ENCODE measurements at regions not wholly inside any gene's neighbourhood (a gene's known extent, or its start where the extent isn't known, plus 50 kb on each side); places are given as distances from the start of the nearest gene placed in this dataset.

GRCh38 chr6:165825256-165825815 lies 162.3 kb upstream of the PDE10A start:
- H4K20me1 ChIP-seq (ENCODE audit: insufficient read depth) = no peaks in the 10 kb centered on the region
- no peak overlapping the region for H3K4me2 ChIP-seq (ENCODE audit: unreplicated experiment)
- H3K27ac ChIP-seq = no peak overlapping the region
- 19 to 21% methylated on average over 8 to 9 of the region's 9 CpGs for WGBS, 2 experiments (ENCODE audit: low coverage in 1 of 2, low lambda C conversion rate in 2 of 2, missing lambda C conversion rate in 2 of 2)
- in situ Hi-C loops (cut with MboI) = no loop called here
- H3F3A ChIP-seq (ENCODE audit: insufficient read depth) = no peaks in the 10 kb centered on the region
- H3K9me3 ChIP-seq (ENCODE audit: low read depth) = no peaks in the 10 kb centered on the region
- H3K9me2 ChIP-seq (ENCODE audit: insufficient read depth) = no peaks in the 10 kb centered on the region
- H3K36me3 ChIP-seq (ENCODE audit: low read depth) = no peaks in the 10 kb centered on the region
- no peaks in the 10 kb centered on the region for H3K79me2 ChIP-seq (ENCODE audit: insufficient read depth)
- H3K9ac ChIP-seq = no peak overlapping the region
- H3K27me3 ChIP-seq (replicated peaks; ENCODE audit: insufficient read depth) = no peaks in the 10 kb centered on the region; the same call in 1 of the 2 replicates
- no peak overlapping the region for H2AFZ ChIP-seq
- no peak overlapping the region for H3K4me3 ChIP-seq
- no peaks in the 10 kb centered on the region for H3K4me1 ChIP-seq (ENCODE audit: insufficient read depth)
- TF ChIP-seq EZH2phosphoT487 (IDR thresholded peaks at IDR 0.05; ENCODE audit: insufficient read depth, low read depth) = no peak
- TF ChIP-seq EZH2 (IDR thresholded peaks at IDR 0.05; ENCODE audit: insufficient read depth, poor library complexity, severe bottlenecking) = no peak
- DNase-seq = no peak

GRCh38 chr6:165823609-165824326 lies 160.7 kb upstream of the PDE10A start:
- Histone ChIP-seq H3K4me3 (no peak overlapping the region), H3K9me2 (ENCODE audit: insufficient read depth) (no peaks in the 10 kb centered on the region), H3K79me2 (ENCODE audit: insufficient read depth) (no peaks in the 10 kb centered on the region), H3K9me3 (ENCODE audit: low read depth) (no peaks in the 10 kb centered on the region), H3F3A (ENCODE audit: insufficient read depth) (no peaks in the 10 kb centered on the region), H4K20me1 (ENCODE audit: insufficient read depth) (no peaks in the 10 kb centered on the region), H3K27me3 (replicated peaks; ENCODE audit: insufficient read depth) (no peaks in the 10 kb centered on the region; the same call in 1 of the 2 replicates), H3K4me1 (ENCODE audit: insufficient read depth) (no peaks in the 10 kb centered on the region), H3K27ac (no peak overlapping the region), H2AFZ (no peak overlapping the region), H3K36me3 (ENCODE audit: low read depth) (no peaks in the 10 kb centered on the region), H3K9ac (no peak overlapping the region), H3K4me2 (ENCODE audit: unreplicated experiment) (no peak overlapping the region)
- no peak for DNase-seq
- WGBS, 2 experiments (ENCODE audit: low coverage in 1 of 2, low lambda C conversion rate in 2 of 2, missing lambda C conversion rate in 2 of 2) = 59 to 64% methylated on average over 10 of the region's 10 CpGs
- TF ChIP-seq EZH2 (IDR thresholded peaks at IDR 0.05; ENCODE audit: insufficient read depth, poor library complexity, severe bottlenecking) = no peak
- TF ChIP-seq EZH2phosphoT487 (IDR thresholded peaks at IDR 0.05; ENCODE audit: insufficient read depth, low read depth) = no peak
- in situ Hi-C loops (cut with MboI) = no loop called here

DNA sequence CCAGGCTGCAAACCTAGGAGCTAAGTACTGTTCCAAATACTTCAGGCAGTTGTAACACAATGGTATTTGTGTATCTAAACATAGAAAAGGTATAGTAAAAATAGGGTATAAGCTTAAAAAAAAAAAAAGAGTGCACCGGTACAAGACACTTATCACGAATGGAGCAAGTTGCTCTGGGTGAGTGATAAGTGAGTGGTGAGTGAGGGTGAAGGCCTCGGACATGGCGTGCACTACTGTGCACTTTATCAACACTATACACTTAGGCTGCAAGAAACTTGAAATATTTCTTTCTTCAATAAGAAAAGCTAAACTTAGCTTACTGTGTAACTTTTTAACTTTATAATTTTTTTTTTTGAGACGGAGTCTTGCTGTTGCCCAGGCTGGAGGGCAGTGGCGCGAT lies 159.5 kb upstream of the PDE10A start:
- no peak for DNase-seq
- Histone ChIP-seq H3K27ac (no peak overlapping the region), H3K9ac (no peak overlapping the region), H3K9me3 (ENCODE audit: low read depth) (no peaks in the 10 kb centered on the region), H2AFZ (no peak overlapping the region), H3K27me3 (replicated peaks; ENCODE audit: insufficient read depth) (no peaks in the 10 kb centered on the region; the same call in 1 of the 2 replicates), H3F3A (ENCODE audit: insufficient read depth) (no peaks in the 10 kb centered on the region), H3K9me2 (ENCODE audit: insufficient read depth) (no peaks in the 10 kb centered on the region), H3K4me3 (no peak overlapping the region), H4K20me1 (ENCODE audit: insufficient read depth) (no peaks in the 10 kb centered on the region), H3K36me3 (ENCODE audit: low read depth) (no peaks in the 10 kb centered on the region), H3K4me1 (ENCODE audit: insufficient read depth) (no peaks in the 10 kb centered on the region), H3K4me2 (ENCODE audit: unreplicated experiment) (no peak overlapping the region), H3K79me2 (ENCODE audit: insufficient read depth) (no peaks in the 10 kb centered on the region)
- in situ Hi-C loops (cut with MboI) = no loop called here
- WGBS, 2 experiments (ENCODE audit: low coverage in 1 of 2, low lambda C conversion rate in 2 of 2, missing lambda C conversion rate in 2 of 2) = 81 to 82% methylated on average over 7 of the region's 7 CpGs
- TF ChIP-seq EZH2phosphoT487 (IDR thresholded peaks at IDR 0.05; ENCODE audit: insufficient read depth, low read depth) (no peak), EZH2 (IDR thresholded peaks at IDR 0.05; ENCODE audit: insufficient read depth, poor library complexity, severe bottlenecking) (no peak)

DNA sequence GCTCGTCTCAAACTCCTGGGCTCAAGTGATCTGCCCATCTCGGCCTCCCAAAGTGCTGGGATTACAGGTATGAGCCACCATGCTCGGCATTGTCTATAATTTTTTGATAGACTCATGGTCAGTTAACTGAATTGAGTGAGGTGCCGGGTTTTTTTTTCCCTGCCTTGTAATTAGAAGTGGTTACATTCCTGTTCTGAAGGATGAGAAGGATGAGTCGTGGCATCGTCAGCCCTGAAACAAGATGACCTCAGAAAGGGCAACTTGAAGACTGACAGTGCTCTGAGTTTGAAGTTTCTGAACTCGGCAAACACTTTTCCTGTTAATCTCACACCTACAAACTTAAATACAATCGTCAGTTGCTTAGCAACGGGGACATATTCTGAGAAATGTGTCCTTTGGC lies 158.7 kb upstream of the PDE10A start:
- 48 to 52% methylated on average over 9 of the region's 9 CpGs for WGBS, 2 experiments (ENCODE audit: low coverage in 1 of 2, low lambda C conversion rate in 2 of 2, missing lambda C conversion rate in 2 of 2)
- in situ Hi-C loops (cut with MboI) = no loop called here

More for the DNA sequence above, 158.7 kb upstream of the PDE10A start:
- H3K9me2 ChIP-seq (ENCODE audit: insufficient read depth) = no peaks in the 10 kb centered on the region
- H3K36me3 ChIP-seq (ENCODE audit: low read depth) = no peaks in the 10 kb centered on the region
- H3F3A ChIP-seq (ENCODE audit: insufficient read depth) = no peaks in the 10 kb centered on the region
- no peak overlapping the region for H2AFZ ChIP-seq
- H3K27me3 ChIP-seq (replicated peaks; ENCODE audit: insufficient read depth) = no peaks in the 10 kb centered on the region; the same call in 1 of the 2 replicates
- no peak overlapping the region for H3K9ac ChIP-seq
- no peak overlapping the region for H3K4me2 ChIP-seq (ENCODE audit: unreplicated experiment)
- no peak overlapping the region for H3K4me3 ChIP-seq
- no peak overlapping the region for H3K27ac ChIP-seq
- H4K20me1 ChIP-seq (ENCODE audit: insufficient read depth) = no peaks in the 10 kb centered on the region
- no peak for DNase-seq
- H3K4me1 ChIP-seq (ENCODE audit: insufficient read depth) = no peaks in the 10 kb centered on the region
- TF ChIP-seq EZH2phosphoT487 (IDR thresholded peaks at IDR 0.05; ENCODE audit: insufficient read depth, low read depth) (no peak), EZH2 (IDR thresholded peaks at IDR 0.05; ENCODE audit: insufficient read depth, poor library complexity, severe bottlenecking) (no peak)
- H3K79me2 ChIP-seq (ENCODE audit: insufficient read depth) = no peaks in the 10 kb centered on the region
- H3K9me3 ChIP-seq (ENCODE audit: low read depth) = no peaks in the 10 kb centered on the region
